ENCODE measurements at regions not wholly inside any gene's neighbourhood (a gene's known extent, or its start where the extent isn't known, plus 50 kb on each side); places are given as distances from the start of the nearest gene placed in this dataset.

- Histone ChIP-seq H3K27me3 (ENCODE audit: control insufficient read depth, insufficient read depth, low read length) (no peaks in the 10 kb centered on the region), H3K4me3 (ENCODE audit: low read depth, low read length) (no peak overlapping the region), H3K36me3 (ENCODE audit: control insufficient read depth, insufficient read depth, low read length) (no peaks in the 10 kb centered on the region)
- TF ChIP-seq, protein P1, sequence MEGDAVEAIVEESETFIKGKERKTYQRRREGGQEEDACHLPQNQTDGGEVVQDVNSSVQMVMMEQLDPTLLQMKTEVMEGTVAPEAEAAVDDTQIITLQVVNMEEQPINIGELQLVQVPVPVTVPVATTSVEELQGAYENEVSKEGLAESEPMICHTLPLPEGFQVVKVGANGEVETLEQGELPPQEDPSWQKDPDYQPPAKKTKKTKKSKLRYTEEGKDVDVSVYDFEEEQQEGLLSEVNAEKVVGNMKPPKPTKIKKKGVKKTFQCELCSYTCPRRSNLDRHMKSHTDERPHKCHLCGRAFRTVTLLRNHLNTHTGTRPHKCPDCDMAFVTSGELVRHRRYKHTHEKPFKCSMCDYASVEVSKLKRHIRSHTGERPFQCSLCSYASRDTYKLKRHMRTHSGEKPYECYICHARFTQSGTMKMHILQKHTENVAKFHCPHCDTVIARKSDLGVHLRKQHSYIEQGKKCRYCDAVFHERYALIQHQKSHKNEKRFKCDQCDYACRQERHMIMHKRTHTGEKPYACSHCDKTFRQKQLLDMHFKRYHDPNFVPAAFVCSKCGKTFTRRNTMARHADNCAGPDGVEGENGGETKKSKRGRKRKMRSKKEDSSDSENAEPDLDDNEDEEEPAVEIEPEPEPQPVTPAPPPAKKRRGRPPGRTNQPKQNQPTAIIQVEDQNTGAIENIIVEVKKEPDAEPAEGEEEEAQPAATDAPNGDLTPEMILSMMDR (IDR thresholded peaks at IDR 0.05; ENCODE audit: insufficient read depth, low read length, severe bottlenecking) = no peak
- DNase-seq (ENCODE audit: low read depth) (no peak), FAIRE-seq (no peak)
Measured at GRCh38 chr18:10398571-10398970, 55.9 kb upstream of the APCDD1 start.

GRCh38 chr18:10399465-10399864, 55.0 kb upstream of the APCDD1 start:
- Histone ChIP-seq H3K36me3 (ENCODE audit: control insufficient read depth, insufficient read depth, low read length) (no peaks in the 10 kb centered on the region), H3K27me3 (ENCODE audit: control insufficient read depth, insufficient read depth, low read length) (no peaks in the 10 kb centered on the region), H3K4me3 (ENCODE audit: low read depth, low read length) (no peak overlapping the region)
- TF ChIP-seq, protein P1 (IDR thresholded peaks at IDR 0.05; ENCODE audit: insufficient read depth, low read length, severe bottlenecking) = no peak
- DNase-seq (ENCODE audit: low read depth) = no peak
- no peak for FAIRE-seq

DNA sequence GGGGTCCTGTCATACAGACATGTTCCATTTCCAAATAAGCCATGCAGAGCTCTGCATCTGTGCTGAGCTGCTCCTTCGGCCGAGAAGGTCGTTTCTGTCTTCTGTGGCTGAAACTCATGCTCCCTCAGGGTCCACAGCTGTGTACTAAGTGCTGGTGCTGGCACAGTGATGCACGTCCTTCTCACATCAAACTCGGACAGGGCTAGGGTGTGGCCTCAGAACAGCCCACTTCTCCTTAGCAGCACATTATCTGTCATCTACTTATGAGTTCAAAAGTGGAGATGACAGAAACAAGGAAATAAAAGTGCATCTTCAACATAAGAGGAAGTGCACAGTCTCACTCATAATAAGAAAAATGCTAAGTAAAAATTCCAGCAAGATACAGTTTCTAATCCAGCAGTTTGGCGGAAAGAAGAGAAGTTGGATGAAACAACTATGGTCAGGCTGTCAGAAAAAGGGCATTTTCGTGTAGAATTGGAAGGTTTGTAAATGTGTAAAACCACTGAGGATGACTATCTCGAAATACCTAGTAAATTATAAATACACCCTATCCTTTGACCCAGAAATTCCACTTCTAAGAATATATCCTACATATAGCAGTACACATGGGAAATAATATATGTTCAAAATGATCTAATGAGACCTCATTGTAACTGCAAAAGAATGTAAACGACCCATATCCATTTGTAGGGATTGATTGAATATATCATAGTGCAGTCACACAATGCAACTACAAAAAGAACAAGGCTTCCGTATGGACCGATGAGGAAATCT, 53.7 kb upstream of the APCDD1 start:
- FAIRE-seq (no peak), DNase-seq (ENCODE audit: low read depth) (no peak)
- TF ChIP-seq, protein P1 (IDR thresholded peaks at IDR 0.05; ENCODE audit: insufficient read depth, low read length, severe bottlenecking) = no peak
- no peak overlapping the region for H3K4me3 ChIP-seq (ENCODE audit: low read depth, low read length)
- no peaks in the 10 kb centered on the region for H3K36me3 ChIP-seq (ENCODE audit: control insufficient read depth, insufficient read depth, low read length)
- no peaks in the 10 kb centered on the region for H3K27me3 ChIP-seq (ENCODE audit: control insufficient read depth, insufficient read depth, low read length)

- Histone ChIP-seq H3K36me3 (ENCODE audit: control insufficient read depth, insufficient read depth, low read length) (no peaks in the 10 kb centered on the region), H3K4me3 (ENCODE audit: low read depth, low read length) (no peak overlapping the region), H3K27me3 (ENCODE audit: control insufficient read depth, insufficient read depth, low read length) (no peaks in the 10 kb centered on the region)
- TF ChIP-seq, protein P1 (IDR thresholded peaks at IDR 0.05; ENCODE audit: insufficient read depth, low read length, severe bottlenecking) = no peak
- FAIRE-seq (no peak), DNase-seq (ENCODE audit: low read depth) (no peak)
Measured at GRCh38 chr18:10401521-10401920, 52.9 kb upstream of the APCDD1 start.

GRCh38 chr18:10401930-10402329, 52.5 kb upstream of the APCDD1 start:
- DNase-seq (ENCODE audit: low read depth) = no peak
- TF ChIP-seq, protein P1 (IDR thresholded peaks at IDR 0.05; ENCODE audit: insufficient read depth, low read length, severe bottlenecking) = no peak
- no peak overlapping the region for H3K4me3 ChIP-seq (ENCODE audit: low read depth, low read length)
- no peaks in the 10 kb centered on the region for H3K36me3 ChIP-seq (ENCODE audit: control insufficient read depth, insufficient read depth, low read length)
- H3K27me3 ChIP-seq (ENCODE audit: control insufficient read depth, insufficient read depth, low read length) = no peaks in the 10 kb centered on the region
- FAIRE-seq = no peak

All from bronchial epithelial cell (primary cell).